ENCODE measurements at regions not wholly inside any gene's neighbourhood (a gene's known extent, or its start where the extent isn't known, plus 50 kb on each side); places are given as distances from the start of the nearest gene placed in this dataset.

- peak in 10 of 14 donors; percentile 8 to 70 (median 24) for DNase-seq
These were observed 56.4 kb upstream of the ARRDC4 start for GRCh38 chr15:97903971-97904572.

GRCh38 chr15:97909291-97909891 is 51.1 kb upstream of the ARRDC4 start:
- peak in 7 of 14 donors; percentile 5 to 27 (median 16) for DNase-seq

Measured in C1 segment of cervical spinal cord (tissue), 14 donors.